ENCODE measurements at regions not wholly inside any gene's neighbourhood (a gene's known extent, or its start where the extent isn't known, plus 50 kb on each side); places are given as distances from the start of the nearest gene placed in this dataset.
"Not testable (repeated sequence)": the region's sequence is repeated elsewhere in the genome, so short reads cannot be mapped to it uniquely, and the experiment has no call there.

DNA sequence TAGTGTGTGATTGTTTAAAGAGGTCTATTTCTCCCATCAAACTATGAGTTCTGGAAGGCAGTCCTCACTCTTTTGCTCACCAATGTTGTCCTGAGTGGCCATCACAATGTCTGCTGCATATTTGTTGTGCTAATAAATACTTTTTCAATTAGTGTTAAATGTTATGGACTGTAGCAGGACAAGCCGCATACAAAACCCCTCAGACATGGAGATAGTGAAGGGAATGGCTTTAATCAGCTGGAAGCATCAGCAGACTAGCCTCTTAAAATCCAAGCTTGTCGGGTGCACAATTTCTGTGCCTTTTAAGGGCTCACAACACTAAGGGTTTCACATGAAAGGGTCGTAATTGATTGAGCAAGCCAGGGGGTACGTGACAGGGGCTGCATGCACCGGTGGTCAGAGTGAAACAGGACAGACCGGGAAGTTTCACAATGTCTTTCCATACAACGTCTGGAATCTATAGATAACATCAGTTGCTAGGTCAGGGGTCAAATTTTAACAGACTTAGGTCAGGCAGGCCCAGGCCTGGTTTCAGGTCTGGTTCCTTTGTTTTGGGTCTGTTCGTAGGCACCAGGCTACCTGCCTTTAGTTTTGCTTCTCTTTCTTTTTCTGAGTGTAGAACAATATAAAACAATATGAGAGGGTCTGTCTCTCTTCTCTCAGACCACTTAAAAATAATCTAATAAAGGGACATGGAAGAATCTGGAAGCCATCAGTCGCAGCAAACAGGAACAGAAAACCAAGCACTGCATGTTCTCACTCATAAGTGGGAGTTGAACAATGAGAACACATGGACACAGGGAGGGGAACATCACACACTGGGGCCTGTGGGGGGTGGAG, 327.6 kb upstream of the HTR1E start:
- TF ChIP-seq, protein P1, sequence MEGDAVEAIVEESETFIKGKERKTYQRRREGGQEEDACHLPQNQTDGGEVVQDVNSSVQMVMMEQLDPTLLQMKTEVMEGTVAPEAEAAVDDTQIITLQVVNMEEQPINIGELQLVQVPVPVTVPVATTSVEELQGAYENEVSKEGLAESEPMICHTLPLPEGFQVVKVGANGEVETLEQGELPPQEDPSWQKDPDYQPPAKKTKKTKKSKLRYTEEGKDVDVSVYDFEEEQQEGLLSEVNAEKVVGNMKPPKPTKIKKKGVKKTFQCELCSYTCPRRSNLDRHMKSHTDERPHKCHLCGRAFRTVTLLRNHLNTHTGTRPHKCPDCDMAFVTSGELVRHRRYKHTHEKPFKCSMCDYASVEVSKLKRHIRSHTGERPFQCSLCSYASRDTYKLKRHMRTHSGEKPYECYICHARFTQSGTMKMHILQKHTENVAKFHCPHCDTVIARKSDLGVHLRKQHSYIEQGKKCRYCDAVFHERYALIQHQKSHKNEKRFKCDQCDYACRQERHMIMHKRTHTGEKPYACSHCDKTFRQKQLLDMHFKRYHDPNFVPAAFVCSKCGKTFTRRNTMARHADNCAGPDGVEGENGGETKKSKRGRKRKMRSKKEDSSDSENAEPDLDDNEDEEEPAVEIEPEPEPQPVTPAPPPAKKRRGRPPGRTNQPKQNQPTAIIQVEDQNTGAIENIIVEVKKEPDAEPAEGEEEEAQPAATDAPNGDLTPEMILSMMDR (IDR thresholded peaks at IDR 0.05; ENCODE audit: extremely low read depth, missing control alignments), result no peak

DNA sequence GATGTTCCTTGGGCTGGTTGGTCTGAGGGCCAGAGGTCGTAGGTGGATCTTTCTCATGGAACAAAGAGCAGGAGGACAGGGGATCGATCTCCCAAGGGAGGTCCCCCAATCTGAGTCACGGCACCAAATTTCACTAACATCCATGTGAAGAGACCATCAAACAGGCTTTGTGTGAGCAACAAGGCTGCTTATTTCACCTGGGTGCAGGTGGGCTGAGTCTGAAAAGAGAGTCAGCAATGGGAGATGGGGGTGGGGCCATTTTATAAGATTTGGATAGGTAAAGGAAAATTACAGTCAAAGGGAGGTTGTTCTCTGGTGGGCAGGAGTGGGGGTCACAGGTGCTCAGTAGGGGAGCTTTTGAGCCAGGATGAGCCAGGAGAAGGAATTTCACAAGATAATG, 334.0 kb upstream of the HTR1E start:
- DNase-seq (ENCODE audit: low spot score), result not testable (repeated sequence)

More for the DNA sequence above, 327.6 kb upstream of the HTR1E start:
- DNase-seq (ENCODE audit: low spot score), result no peak

- not testable (repeated sequence) for DNase-seq (ENCODE audit: low spot score)
Observed at GRCh38 chr6:86602093-86602492, 335.2 kb upstream of the HTR1E start.

DNA sequence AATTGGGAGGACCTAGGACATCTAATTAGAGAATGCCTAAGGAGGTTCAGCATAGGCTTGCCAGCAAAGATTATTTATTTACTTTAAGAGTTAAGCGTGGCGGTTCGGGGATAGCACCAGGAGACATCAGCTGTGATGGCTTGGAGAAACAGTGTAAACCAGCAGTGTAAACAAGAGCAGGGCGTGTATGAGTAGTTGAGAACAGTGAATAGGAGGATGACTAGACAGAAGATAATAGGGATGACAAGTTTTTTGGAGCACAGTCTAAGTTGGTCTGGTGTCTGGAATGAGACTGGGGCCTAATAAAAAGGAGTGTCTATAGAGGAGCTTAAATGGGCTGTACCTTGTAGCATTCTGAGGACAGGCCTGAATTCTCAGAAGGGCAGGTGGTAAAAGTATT, 338.4 kb upstream of the HTR1E start:
- not testable (repeated sequence) for DNase-seq (ENCODE audit: low spot score)

GRCh38 chr6:86595641-86596040, 341.7 kb upstream of the HTR1E start:
- DNase-seq (ENCODE audit: low spot score), result no peak
- TF ChIP-seq, protein P1 (IDR thresholded peaks at IDR 0.05; ENCODE audit: extremely low read depth, missing control alignments), result no peak

- no peak for DNase-seq (ENCODE audit: low spot score)
- TF ChIP-seq, protein P1 (IDR thresholded peaks at IDR 0.05; ENCODE audit: extremely low read depth, missing control alignments), result no peak
Observed at GRCh38 chr6:86586195-86586594, 351.1 kb upstream of the HTR1E start.

DNA sequence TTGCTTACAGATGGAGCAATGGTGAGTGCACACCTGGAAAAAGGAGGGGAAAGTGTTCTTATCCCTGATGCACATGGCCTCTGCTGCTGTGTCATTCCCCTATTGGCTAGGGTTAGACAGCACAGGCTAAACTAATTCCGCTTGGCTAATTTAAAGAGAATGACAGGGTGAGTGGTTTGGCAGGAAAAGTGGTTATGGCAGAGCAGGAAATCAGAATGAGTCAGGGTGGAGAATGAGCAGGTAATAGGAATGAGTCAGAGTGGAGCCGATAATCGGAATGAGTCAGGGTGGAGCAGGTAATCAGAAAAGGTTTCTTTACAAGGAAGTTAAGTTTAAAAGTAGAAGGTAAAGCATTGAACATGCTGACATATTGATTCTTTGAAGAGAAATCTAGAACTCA, 355.5 kb upstream of the HTR1E start:
- TF ChIP-seq, protein P1 (IDR thresholded peaks at IDR 0.05; ENCODE audit: extremely low read depth, missing control alignments), result no peak
- no peak for DNase-seq (ENCODE audit: low spot score)

- TF ChIP-seq, protein P1 (IDR thresholded peaks at IDR 0.05; ENCODE audit: extremely low read depth, missing control alignments), result no peak
- no peak for DNase-seq (ENCODE audit: low spot score)
Observed at GRCh38 chr6:86563197-86563596, 374.1 kb upstream of the HTR1E start.

DNA sequence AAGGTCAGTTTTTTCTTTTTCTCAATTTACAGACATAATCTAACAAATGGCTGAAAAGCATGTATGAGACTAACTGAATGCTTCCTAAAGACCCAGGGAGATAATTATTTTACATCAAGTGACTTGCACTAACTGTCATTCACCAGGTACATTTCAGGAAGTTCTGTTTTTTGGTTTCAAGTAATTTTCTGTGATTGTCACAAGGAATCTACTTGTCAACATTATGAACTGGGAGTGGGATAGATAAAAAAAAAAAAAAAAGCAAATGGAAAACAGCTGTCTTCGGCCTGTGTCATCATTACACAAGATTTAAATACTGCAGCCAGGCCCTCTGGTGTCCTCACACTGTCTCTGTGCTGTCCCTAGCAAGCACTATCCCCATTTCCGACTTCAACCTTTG, 379.0 kb upstream of the HTR1E start:
- TF ChIP-seq, protein P1 (IDR thresholded peaks at IDR 0.05; ENCODE audit: extremely low read depth, missing control alignments), result no peak
- DNase-seq (ENCODE audit: low spot score), result no peak

All from GM20000 (cell line).